SKM-1 (cell line): ENCODE measurements at regions not wholly inside any gene's neighbourhood (a gene's known extent, or its start where the extent isn't known, plus 50 kb on each side); places are given as distances from the start of the nearest gene placed in this dataset.

Source experiments
- DNase-seq: peaks from one replicate; lab custom pipeline; 2025; ENCODE audit not compliant: unreplicated experiment; lab: John Stamatoyannopoulos, UW

DNA sequence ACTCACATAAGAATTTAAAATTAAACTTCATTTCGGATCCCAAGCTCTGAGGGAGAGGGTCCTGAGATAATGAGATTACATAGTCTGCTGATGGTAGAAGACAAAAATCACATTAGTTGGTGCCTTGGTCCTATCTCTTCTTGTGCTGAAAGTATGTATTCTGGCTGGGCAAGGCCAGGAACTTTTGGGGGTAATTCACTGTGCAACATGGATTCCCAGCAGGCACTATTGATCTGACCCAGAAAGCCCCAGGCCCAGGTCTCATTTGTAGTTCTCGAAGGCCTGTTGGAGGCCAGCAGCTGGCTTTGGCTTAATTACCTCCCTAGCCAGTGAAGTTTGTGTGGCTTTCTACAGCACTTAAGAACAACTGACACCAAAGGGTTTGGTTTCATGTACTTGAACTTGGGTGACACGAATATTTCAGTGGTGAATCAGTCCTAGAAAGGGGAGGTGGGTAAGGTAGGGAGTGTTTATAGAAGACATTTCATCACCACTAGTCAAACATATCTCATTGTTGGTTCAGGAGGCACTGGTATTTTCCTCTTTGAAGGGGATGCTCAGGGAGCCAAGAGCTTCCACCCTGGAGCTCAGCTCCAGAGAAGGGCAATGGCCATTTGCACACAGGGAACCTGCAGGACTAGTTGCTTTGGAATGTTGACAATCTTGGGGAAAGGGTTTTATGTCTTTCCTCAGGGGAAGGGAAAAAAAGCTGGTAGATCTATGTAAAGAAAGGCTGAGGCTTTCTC lies 217.8 kb downstream of the OSR1 start:
- DNase-seq, result no peak

GRCh38 chr2:19139386-19139785 lies 219.0 kb downstream of the OSR1 start:
- no peak for DNase-seq

DNA sequence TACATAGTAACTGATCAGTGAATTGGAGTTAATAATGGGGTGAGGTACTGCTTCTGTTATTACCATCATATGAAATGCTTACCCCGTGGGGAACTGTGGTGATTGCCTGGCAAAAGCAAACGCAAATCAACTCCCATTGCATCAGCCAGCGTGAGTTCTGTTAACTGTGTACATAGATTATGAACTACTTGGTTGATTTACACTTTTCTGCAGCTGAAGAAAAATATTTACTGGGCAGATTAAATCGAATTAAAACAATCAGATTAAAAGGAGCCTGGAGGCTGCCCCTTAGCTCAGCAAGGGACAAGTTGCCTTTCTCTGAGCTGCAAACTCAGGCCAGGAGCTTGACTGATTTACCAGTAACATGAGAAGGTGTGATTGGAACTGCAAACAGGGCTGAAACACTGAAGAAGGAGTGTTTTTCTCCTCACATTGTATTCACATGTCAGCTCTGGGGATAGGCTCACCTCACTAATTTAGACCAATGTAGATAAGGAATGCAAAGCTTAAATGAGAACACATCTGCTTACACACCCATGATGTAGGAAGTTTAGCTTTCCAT lies 220.1 kb downstream of the OSR1 start:
- DNase-seq, result no peak

DNA sequence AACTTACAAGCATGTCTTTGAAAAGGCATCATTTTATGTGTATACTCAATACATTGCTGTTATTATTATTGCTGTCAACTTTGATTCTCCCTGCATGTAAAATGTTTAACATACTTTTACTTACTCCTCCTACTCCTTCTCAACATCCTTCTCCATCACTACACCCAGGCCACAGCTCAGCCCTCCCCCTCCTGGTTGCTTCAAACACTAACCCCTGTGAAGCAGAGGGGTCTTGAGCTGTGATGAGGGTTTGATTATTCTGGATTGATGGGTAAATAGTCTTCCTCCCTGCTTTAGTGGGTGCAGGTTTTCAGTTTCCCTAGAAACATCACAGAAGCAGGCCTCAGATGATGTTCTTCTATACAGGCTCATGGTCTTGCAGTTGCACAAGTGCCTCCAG lies 221.0 kb downstream of the OSR1 start:
- no peak for DNase-seq

GRCh38 chr2:19132967-19133366 lies 225.5 kb downstream of the OSR1 start:
- DNase-seq, result no peak

GRCh38 chr2:19131871-19132270 lies 226.6 kb downstream of the OSR1 start:
- no peak for DNase-seq

- no peak for DNase-seq
Measured at GRCh38 chr2:19128148-19128547, 230.3 kb downstream of the OSR1 start.

DNA sequence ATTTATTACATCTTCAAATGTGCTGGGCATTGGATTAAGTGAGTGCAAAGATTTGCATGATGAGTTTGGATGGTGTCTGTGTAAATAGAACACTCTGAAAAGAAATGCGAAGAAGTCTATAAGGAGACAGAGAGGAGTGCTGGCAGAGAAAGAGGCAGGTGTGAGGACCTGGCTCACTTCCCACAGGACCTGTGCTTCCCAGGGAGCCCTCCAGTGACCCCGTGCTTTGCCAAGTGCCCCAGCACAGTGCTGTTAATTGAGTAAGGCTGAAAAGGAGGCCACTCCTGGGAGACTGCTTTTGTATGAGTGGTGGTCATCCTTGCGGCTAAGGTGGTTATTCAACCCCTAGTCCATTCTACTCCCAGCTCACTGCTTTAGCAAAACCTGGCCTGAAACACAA lies 230.8 kb downstream of the OSR1 start:
- no peak for DNase-seq

DNA sequence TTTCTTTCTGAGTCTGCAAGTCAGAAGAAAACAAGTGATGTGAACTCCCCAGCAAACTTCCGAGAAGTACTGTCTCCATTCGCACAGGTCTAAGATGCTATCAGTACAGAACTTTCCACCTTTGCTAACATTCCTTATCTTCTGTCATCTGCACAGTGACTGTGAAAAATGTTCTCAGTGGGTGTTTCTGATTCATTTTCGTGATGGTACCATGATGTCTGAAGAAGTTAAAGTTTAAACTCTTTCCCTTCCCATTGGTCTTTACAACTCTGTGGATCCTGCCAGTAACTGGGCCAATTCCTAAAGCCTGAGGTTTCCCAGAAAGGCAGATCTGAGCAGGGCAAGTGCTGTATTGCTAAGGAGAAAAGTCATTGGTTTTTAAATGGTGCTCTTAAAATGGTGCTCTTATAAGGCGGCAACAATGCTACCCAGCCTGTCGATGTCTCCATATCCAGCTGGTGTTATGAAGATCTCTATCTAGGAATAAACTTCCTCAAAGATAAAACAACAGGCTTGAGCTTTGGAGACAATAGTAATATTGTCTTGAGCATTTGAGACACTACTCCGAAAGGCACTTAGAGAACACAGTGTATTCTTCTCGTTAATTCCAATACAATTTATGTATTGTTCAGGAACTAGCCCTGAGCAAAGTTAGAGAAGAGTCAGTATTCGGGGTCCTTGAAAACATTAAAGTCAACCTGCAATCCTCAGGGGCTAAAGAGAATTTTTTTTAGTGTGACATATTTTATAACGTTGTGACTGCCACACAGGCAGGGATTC lies 232.3 kb downstream of the OSR1 start:
- DNase-seq, result no peak

- DNase-seq, result no peak
Measured at GRCh38 chr2:19124135-19124534, 234.3 kb downstream of the OSR1 start.

DNA sequence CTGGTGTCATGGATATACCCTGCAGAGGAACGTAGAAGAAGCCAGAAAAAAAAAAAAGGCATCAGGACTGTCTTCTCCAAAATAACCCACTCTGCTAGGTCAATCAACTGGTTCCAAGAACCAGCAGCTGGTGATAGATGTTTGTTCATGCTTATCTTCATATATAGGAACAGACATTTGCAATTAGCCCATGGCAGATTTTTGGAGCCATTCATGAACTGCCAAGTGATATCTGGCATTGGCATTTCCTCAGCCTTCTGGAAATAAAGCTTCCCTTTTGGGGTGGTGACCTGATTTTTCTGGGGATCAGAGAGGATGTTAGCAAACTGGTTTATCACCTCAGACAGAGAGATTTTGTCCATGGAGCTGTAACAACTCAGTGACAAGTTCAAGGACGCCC lies 234.9 kb downstream of the OSR1 start:
- no peak for DNase-seq

DNA sequence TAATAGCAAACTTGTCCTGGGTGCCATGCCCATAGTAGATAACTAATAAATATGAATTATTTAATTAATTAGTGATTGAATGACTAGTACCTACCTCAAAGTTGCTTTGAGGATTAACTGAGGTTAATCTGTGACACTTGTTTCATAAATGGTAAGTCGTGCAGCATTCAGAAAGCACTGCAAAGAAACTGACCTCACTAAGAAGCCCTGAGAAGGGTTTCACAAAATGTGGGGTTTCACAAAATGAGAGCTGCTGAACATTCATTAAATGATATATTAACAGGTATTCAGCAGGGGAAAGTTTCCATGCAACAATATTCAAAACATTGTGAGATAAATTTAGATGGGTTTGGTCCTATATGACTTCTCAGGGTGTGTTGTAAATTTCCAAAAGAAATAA lies 236.2 kb downstream of the OSR1 start:
- no peak for DNase-seq

DNA sequence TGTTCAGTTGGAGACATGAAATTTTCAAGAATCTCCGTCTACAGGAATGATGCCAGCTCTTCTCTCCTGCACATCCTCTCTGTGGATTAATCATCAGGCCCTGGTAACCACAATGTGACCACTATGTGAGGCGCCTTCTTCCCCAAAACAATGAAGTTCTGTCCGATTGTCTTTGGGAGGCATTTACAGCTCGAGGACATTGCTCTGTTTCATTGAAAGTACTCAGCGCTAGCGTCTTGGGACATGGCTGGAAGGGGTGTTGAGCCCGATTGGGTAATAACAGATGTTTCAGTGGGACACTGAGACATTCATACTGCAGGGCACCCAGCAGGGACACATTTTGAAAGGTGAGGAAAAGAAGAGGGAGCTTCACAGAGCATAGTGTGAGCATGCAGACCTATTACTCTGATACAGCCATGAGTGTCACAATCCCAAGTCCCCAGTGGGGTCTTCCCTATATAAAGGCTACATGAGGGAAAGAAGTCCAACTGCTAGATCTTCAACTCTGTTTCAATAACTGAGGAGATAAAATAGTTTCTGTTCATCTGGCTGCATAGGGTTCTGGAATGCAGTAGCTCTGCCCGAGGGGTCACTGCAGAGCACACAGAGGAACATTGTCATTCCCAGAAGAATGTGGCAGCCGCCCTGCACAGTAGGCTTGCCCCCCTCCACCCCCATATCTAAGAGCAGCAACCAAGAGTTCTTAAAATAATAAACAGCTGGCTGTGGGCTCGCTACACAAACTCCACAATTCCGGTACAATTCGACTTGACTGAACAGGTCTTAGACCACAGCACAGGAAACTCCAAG lies 237.3 kb downstream of the OSR1 start:
- DNase-seq, result no peak

GRCh38 chr2:19120181-19120580 lies 238.2 kb downstream of the OSR1 start:
- DNase-seq, result no peak

- no peak for DNase-seq
Measured at GRCh38 chr2:19119326-19120001, 239.0 kb downstream of the OSR1 start.

- no peak for DNase-seq
Measured at GRCh38 chr2:19116918-19117317, 241.5 kb downstream of the OSR1 start.

DNA sequence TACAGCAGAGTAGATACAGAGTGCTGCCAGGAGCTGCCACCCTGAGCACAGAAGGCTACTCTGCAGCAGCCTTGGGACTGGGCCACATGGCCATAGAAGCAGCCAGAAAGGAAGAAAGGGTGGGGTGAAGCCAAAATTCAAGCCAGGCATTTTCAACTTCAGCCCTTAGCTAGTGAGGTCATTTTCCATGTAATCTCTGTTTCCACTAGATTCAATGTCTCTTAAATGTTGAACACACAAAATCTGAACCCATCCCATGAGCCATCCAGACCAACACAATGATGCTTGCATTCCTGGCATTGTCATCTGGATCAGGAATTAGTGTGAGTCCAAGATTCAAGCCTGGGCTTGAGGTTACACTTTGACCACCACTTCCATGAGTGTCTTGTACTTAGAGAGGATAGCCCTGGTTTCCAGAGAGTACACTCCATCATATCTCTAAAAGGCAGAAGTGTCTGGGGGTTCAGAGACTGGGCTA lies 243.6 kb downstream of the OSR1 start:
- DNase-seq, result no peak

GRCh38 chr2:19114126-19114525 lies 244.3 kb downstream of the OSR1 start:
- no peak for DNase-seq

DNA sequence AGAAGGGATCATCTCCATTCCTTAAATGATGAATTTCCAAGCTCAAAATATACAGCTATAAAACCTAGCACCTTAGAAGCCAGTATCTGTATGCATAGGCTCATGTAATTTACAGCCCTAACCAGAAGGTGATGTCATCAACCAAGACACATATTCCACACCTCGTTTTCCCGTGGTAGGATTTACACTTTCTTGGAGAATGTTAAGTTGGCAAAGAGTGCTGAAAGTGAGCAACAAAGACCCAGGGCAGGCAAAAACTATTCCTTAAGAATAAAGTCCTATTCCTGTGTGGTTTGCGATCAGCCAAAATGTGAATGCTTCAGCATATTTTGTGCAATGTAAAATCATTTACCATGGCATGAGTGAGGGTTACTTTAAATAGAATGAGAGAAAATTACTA lies 247.1 kb downstream of the OSR1 start:
- DNase-seq, result no peak

DNA sequence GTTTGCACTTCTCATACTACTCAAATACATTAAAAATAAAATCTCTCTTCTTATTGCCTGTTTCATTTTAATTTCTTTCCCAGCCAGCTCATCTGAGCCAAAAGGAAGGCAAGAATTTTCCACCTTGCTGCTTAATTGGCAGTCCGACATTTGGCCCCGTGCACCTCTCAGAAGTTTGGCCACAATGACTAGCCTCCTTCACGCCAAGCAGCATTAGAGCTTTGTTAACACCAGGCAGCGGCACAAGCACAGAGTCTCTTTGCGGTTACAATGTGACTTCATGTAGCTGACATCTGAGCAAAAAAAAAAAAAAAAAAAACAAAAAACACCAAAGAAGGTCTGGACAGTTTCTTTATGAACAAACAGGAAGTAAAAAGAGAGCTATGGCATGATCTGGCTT lies 248.9 kb downstream of the OSR1 start:
- no peak for DNase-seq

DNA sequence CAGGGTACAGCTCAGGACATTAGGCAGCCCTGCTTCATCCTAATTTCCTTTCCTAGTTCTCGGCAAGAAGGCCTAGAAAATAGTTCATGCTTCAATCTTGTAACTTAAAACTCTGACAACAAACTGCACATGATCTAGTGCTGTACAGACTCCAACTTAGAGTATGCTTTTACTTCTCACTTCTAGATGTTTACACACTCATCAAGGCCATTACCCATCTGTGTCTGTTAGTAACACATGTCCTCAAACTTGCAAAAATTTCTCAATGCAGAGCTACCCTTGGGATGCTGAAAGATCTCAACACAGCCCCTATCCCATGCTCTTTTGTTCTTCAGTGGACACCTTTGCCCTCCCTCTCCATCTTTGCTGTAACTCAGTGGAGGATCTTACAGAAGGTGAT lies 252.0 kb downstream of the OSR1 start:
- DNase-seq, result no peak
